ENCODE measurements at regions not wholly inside any gene's neighbourhood (a gene's known extent, or its start where the extent isn't known, plus 50 kb on each side); places are given as distances from the start of the nearest gene placed in this dataset.

DNA sequence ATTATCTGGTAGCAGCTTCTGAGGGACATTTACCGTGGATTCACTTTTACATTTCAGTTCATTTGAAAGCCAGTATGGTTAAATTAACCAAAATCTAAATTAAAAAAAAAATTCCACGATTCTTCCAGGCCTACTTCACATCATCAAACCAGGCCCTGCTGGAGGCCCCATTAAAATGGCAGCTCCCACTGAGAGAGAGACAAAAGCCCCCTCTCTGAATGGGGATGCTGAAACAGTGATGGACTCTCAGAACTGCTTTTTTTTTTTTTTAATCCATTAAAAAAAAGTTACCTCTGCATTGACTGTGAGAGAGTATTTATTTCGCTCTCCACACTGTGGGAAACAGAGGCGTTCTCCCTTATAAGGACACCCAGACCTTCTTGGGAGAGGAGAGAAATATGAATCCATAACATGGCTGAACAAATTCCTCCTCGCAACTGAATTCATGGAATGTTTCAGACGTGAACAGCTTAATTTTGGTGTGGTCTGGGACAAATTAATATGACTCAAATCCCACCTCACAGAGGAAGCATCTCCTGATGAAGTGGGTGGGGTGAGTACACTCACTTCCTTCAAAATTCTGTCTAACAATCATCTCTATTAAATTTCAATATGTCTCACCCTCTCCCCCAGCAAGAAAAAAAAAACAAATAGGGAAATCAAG lies 73.5 kb downstream of the SAMD9 start:
- no peaks in the 10 kb centered on the region for H3K4me1 ChIP-seq (ENCODE audit: insufficient read depth, low read length)
- no peaks in the 10 kb centered on the region for H3K9me3 ChIP-seq (ENCODE audit: insufficient read depth, low read length, severe bottlenecking)
- no peaks in the 10 kb centered on the region for H3K27me3 ChIP-seq (ENCODE audit: insufficient read depth, low read length, poor library complexity)
- no peak overlapping the region for H3K9ac ChIP-seq (ENCODE audit: low read depth, low read length)
- no peak overlapping the region for H2AFZ ChIP-seq (ENCODE audit: low read depth, low read length)
- no peaks in the 10 kb centered on the region for H3K79me2 ChIP-seq (ENCODE audit: insufficient read depth, low read length)
- ATAC-seq (ENCODE audit: insufficient read depth, low read depth) (no peak), DNase-seq (no peak)
- no peak overlapping the region for H3K4me2 ChIP-seq (ENCODE audit: insufficient read depth, low read length)
- H3K36me3 ChIP-seq (ENCODE audit: insufficient read depth, low read length) = no peaks in the 10 kb centered on the region
- H4K20me1 ChIP-seq (ENCODE audit: insufficient read depth, low read length) = no peaks in the 10 kb centered on the region
- no peak overlapping the region for H3K4me3 ChIP-seq (ENCODE audit: low read depth in 1 of 2, low read length in 2 of 2)
- TF ChIP-seq EZH2 (IDR thresholded peaks at IDR 0.05; ENCODE audit: borderline replicate concordance, low read depth, low read length, severe bottlenecking) = no peak
- TF ChIP-seq, protein P1, sequence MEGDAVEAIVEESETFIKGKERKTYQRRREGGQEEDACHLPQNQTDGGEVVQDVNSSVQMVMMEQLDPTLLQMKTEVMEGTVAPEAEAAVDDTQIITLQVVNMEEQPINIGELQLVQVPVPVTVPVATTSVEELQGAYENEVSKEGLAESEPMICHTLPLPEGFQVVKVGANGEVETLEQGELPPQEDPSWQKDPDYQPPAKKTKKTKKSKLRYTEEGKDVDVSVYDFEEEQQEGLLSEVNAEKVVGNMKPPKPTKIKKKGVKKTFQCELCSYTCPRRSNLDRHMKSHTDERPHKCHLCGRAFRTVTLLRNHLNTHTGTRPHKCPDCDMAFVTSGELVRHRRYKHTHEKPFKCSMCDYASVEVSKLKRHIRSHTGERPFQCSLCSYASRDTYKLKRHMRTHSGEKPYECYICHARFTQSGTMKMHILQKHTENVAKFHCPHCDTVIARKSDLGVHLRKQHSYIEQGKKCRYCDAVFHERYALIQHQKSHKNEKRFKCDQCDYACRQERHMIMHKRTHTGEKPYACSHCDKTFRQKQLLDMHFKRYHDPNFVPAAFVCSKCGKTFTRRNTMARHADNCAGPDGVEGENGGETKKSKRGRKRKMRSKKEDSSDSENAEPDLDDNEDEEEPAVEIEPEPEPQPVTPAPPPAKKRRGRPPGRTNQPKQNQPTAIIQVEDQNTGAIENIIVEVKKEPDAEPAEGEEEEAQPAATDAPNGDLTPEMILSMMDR (IDR thresholded peaks at IDR 0.05; ENCODE audit: borderline replicate concordance, extremely low read depth, low read length, poor library complexity, severe bottlenecking) = no peak
- H3K27ac ChIP-seq (ENCODE audit: low read length) = no peak overlapping the region

DNA sequence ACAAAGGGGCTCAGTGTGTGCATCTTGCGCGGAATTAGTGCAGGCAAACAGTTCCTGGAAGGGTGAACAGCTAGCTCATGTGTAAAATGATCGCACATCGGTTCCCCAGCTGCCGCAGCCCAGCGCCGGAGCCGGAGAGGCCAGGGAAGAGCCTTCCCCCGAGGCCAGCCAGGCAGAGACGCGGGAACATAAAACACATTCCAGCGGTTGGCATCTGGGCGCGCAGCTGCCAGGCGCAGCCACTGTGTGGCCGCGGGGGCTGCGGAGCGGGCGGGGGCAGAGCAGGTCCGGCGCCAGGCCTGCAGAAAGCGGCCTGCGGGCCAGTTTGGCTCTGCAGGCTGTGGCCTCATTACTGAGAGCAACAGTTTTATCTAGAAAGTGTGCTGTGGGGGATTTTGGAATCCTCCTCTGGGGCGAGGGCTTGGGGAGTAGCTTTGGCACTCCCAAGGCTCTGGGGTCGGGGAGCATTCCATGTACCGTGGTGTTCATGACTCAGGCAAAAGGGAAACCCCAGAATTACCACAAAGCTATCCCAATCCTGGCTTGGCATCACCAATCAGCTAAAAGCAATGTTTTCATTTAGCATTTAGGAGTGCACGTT lies 74.3 kb downstream of the SAMD9 start:
- ATAC-seq (ENCODE audit: insufficient read depth, low read depth) = no peak
- Histone ChIP-seq H3K27me3 (ENCODE audit: insufficient read depth, low read length, poor library complexity) (no peaks in the 10 kb centered on the region), H3K36me3 (ENCODE audit: insufficient read depth, low read length) (no peaks in the 10 kb centered on the region), H3K4me3 (ENCODE audit: low read depth in 1 of 2, low read length in 2 of 2) (no peak overlapping the region), H3K27ac (ENCODE audit: low read length) (no peak overlapping the region), H3K4me1 (ENCODE audit: insufficient read depth, low read length) (no peaks in the 10 kb centered on the region), H3K79me2 (ENCODE audit: insufficient read depth, low read length) (no peaks in the 10 kb centered on the region), H3K9ac (ENCODE audit: low read depth, low read length) (no peak overlapping the region), H3K4me2 (ENCODE audit: insufficient read depth, low read length) (no peak overlapping the region), H2AFZ (ENCODE audit: low read depth, low read length) (no peak overlapping the region), H3K9me3 (ENCODE audit: insufficient read depth, low read length, severe bottlenecking) (no peaks in the 10 kb centered on the region), H4K20me1 (ENCODE audit: insufficient read depth, low read length) (no peaks in the 10 kb centered on the region)
- TF ChIP-seq, protein P1 (IDR thresholded peaks at IDR 0.05; ENCODE audit: borderline replicate concordance, extremely low read depth, low read length, poor library complexity, severe bottlenecking) = no peak
- no peak for TF ChIP-seq EZH2 (IDR thresholded peaks at IDR 0.05; ENCODE audit: borderline replicate concordance, low read depth, low read length, severe bottlenecking)
- no peak for DNase-seq

DNA sequence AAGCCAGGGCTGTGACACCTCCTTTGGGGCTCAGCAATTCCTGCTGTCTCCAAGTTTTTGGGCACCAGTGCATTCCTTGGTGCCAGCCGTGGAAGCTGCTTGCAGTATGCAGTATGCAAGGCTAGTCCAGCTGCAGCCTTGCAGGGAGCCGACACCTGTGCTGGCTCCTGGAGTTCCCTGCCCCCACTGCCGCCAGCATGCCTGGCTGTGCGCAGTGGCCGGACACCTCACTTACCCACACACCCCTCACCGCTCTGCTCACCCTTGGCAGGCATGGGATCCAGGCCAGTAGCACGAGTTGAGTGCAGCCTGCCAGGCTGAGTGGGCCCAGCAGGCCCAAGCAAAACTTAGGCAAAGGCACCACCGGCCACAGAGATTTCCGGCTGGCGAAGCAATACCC lies 77.4 kb downstream of the SAMD9 start:
- ATAC-seq (ENCODE audit: insufficient read depth, low read depth) = no peak
- TF ChIP-seq, protein P1 (IDR thresholded peaks at IDR 0.05; ENCODE audit: borderline replicate concordance, extremely low read depth, low read length, poor library complexity, severe bottlenecking) = no peak
- TF ChIP-seq EZH2 (IDR thresholded peaks at IDR 0.05; ENCODE audit: borderline replicate concordance, low read depth, low read length, severe bottlenecking) = no peak
- H2AFZ ChIP-seq (ENCODE audit: low read depth, low read length) = no peak overlapping the region

More for the DNA sequence above, 77.4 kb downstream of the SAMD9 start:
- Histone ChIP-seq H3K27ac (ENCODE audit: low read length) (no peak overlapping the region), H3K36me3 (ENCODE audit: insufficient read depth, low read length) (no peaks in the 10 kb centered on the region), H3K9ac (ENCODE audit: low read depth, low read length) (no peak overlapping the region), H3K4me3 (ENCODE audit: low read depth in 1 of 2, low read length in 2 of 2) (no peak overlapping the region), H3K4me2 (ENCODE audit: insufficient read depth, low read length) (no peak overlapping the region), H4K20me1 (ENCODE audit: insufficient read depth, low read length) (no peaks in the 10 kb centered on the region), H3K4me1 (ENCODE audit: insufficient read depth, low read length) (no peaks in the 10 kb centered on the region), H3K9me3 (ENCODE audit: insufficient read depth, low read length, severe bottlenecking) (no peaks in the 10 kb centered on the region), H3K27me3 (ENCODE audit: insufficient read depth, low read length, poor library complexity) (no peaks in the 10 kb centered on the region), H3K79me2 (ENCODE audit: insufficient read depth, low read length) (no peaks in the 10 kb centered on the region)
- DNase-seq = no peak
